GM21447 (cell line): ENCODE measurements at regions not wholly inside any gene's neighbourhood (a gene's known extent, or its start where the extent isn't known, plus 50 kb on each side); places are given as distances from the start of the nearest gene placed in this dataset.

Source experiments
- ATAC-seq: cut with Tn5 transposase; IDR thresholded peaks from one replicate; pipeline ENCODE4 v1.9.1; 2021; ENCODE audit not compliant: unreplicated experiment

DNA sequence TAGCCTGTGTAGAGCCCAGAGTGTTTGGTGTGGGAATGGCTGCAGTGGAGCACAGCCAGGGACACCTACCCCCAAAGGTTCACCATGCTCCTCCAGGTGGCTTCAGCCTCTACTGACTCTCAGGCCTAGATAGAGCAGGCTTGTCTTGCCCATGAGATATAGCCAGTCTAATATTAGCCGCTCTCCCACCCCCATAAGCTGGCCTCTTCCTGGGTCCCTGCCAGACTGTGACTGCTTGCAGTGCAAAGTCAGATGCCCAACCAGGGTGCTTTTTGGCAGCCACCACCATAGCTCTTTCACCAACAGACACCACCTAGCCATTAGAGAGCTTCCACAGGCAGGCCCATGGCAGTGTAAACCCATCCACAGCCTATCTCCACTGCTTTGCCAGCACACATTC lies 405.3 kb downstream of the MBD2 start:
- ATAC-seq, result no peak

DNA sequence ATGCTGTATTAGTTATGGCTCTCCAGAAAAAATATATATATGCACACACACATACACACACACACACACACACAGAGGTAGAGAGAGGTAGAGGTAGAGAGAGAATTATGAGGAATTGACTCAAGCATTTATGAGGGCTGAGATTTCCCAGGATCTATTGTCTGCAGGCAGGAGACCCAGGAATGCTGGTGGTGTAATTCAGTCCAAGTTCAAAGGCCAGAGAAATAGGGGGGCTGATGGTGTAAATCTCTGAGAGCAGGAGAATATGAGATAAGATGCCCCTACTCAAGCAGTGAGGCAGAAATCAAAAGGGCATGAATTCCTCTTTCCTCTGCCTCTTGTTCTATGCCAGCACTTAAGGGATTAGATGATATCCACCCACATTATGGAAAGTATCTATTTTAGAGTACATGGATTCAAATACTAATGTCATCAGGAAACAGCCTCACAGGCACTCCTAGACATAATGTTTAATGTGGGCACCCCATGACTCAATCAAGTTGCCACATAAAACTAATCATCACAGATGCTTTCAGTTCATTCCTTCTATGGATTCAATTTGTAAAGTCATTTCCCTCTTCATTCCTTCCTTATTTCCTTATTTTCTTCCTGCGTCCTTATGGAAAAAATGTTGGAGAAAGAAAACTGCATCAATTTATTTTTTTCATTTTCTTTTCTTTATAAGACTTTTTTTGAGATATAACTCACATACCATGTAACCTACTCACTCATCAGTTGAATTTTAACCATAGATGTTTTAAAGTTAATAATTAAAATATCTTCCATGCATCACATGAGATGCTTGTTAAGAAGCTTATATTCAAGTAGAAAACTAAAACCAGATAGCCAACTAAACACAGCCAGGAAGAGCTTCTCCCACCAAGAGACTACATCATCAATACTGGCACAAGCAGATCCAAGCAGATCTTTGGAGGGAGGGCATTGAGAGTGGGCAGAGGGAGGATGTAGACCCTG lies 406.2 kb downstream of the MBD2 start:
- no peak for ATAC-seq

DNA sequence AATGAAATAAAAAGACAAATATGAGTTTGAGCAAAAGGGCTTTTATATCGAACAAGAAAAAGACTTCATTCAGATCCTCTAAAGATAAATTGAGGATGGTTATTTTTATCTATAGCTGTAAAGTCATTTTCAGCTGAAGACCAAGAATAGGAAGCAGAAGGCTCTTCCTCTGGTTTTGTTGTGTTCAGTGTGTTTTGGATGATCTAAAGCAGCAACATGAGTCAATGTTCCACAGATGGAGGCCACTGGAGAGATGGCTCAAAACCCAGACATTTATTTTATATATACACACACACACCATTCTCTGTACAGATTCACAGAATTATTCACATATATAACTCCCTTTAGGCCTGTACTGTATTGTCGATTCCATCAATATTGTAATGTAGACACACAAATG lies 424.3 kb downstream of the MBD2 start:
- no peak for ATAC-seq

DNA sequence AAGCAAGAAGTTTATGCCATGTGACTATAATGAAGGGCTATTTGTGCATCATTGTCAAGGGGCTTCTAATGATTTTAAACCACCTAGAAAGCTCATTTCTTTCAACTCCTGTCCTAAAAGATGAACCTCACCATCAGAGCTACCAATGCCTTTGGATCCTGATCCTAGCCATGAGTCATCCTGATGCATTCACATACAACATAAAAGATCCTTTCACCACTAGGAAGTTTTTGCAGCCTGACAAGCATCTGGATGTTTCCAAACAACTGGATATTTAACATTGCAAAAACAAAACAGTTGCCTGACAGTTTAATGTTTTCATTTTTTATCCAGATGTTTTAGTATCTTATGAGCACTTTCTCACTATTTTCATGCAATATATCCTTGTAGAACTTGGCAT lies 425.3 kb downstream of the MBD2 start:
- ATAC-seq, result no peak

DNA sequence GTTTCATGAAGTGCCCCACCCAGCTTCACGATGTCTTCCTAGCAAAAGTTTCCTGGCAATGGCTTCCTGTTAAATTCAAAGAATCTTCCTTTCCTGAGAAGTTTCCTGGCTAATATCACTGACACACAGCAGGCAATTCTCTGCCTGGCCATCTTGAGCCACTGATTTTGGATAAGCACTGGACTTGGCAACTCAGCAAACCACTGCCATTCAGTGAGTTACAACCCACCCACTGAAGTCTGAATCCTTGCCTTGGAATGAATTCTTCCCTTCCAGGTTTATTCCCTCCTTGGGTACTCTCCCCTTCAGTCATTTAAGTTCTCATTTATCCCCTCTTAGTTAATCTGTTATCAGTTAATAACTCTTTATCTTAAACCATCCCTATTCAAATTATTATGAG lies 426.0 kb downstream of the MBD2 start:
- no peak for ATAC-seq

DNA sequence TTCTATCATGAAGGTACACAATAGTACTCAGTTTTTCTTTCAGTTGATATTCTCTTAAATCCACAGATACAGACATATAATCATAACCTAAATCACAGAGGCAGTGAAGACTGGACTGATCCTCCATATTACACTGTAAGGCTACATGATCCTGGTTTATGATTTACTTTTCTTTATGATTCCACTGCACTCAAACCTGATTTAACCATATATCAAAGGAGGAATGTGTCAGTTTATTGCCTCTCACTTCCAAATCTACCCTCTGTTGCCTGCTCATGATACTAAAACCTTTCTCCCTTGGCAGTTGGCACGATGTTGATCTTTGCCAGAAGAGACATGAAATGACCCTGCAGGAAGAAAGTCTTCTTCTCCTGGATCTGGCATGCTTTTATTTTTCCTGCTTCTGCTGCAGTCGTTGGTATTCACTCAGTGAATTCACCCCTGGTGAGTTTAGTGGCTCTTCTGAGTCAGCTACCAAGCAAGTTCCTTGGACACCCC lies 426.4 kb downstream of the MBD2 start:
- no peak for ATAC-seq

DNA sequence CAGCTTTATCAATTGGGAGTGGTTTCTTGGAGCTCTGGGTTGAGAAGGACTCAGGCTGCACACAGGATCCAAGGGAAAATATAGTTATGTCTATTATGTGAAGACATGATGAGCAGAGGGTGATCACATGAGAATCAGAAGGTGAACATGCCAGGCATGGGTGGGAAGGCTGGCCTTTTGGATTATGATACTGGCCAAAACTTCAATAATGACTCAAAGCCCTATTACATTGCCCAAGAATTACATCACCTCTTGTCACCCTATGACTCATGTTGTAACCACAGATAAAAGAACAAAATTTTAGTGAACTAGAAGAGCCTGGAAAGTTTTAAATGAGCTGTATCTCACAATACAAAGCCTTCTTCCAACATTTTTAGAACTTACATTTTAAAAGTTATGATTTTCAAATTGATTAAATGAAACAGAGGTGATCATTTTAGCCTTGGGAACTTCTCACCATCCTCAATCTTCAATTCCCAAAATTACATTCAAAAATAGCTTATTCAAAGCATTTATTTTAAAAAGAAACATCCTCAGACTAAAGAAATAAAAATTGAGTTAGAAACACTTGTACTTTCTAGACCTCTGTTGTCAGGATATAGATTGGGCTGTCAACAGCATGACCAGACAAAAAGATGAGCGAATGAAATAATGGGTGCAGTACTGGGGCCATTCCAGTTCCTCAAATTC lies 428.3 kb downstream of the MBD2 start:
- no peak for ATAC-seq

DNA sequence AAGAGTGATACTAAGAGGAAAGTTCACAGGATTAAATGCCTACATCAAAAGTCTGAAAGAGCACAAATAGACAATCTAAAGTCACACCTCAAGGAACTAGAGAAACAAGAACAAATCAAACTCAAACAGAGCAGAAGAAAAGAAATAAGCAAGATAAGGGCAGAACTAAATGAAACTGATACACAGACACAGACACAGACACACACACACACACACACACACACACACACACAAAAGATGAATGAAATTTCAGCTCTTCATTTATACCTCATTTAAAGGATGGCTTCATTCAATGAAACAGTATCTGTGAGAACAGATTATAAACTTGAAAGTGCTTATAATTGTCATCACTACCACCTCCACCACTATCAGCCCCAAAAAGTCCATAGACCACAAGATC lies 428.9 kb downstream of the MBD2 start:
- no peak for ATAC-seq

DNA sequence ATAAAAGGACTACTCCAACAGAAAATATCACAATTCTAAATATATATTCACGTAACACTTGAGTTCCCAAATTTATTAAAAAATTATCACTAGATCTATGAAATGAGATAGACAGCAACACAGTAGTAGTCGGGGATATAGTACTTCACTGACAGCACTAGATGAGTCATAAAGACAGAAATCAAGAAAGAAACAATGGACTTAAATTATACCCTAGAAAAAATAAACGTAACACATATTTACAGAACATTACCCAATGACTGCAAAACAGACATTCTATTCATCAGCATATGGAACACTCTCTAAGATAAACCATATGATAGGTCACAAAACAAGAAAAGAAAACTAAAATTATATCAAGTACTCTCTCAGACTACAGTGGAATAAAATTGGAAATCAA lies 429.4 kb downstream of the MBD2 start:
- ATAC-seq, result no peak

DNA sequence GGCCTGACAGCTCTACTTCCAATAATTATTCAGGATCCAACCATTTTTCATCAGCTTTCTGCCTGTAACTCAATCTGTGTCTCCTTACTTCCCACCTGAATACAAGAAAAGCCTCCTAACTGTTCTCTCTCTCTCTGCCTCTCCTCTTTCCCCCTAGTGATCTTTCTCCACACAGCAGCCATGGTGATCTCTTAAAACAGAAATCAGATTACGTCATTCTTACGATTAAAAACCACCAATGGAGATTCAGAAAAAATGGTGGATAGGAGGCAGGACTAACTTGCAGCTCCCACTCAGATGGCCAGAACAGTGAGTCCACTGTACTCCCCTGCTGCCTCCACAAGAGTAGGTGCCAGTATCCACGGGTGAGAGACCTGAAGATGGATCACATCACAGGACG lies 431.7 kb downstream of the MBD2 start:
- ATAC-seq, result no peak

DNA sequence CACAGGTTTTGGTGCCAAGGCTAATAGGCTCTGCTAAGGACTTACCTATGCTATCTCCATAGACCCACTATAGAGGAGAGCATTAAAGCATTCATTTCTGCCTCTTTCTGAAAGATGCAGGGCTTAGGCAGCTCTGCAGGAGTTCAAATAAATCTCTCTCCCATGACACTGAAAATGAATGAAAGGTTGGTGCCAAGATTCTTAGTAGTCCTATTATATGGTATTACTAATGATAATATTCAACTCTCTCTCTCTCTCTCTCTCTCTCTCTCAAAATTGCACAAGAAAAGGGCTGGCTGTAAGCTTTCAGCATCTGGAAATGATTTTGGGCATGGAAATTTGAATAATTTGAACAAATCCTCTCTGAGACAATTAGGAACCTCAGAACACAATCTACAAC lies 433.7 kb downstream of the MBD2 start:
- no peak for ATAC-seq

DNA sequence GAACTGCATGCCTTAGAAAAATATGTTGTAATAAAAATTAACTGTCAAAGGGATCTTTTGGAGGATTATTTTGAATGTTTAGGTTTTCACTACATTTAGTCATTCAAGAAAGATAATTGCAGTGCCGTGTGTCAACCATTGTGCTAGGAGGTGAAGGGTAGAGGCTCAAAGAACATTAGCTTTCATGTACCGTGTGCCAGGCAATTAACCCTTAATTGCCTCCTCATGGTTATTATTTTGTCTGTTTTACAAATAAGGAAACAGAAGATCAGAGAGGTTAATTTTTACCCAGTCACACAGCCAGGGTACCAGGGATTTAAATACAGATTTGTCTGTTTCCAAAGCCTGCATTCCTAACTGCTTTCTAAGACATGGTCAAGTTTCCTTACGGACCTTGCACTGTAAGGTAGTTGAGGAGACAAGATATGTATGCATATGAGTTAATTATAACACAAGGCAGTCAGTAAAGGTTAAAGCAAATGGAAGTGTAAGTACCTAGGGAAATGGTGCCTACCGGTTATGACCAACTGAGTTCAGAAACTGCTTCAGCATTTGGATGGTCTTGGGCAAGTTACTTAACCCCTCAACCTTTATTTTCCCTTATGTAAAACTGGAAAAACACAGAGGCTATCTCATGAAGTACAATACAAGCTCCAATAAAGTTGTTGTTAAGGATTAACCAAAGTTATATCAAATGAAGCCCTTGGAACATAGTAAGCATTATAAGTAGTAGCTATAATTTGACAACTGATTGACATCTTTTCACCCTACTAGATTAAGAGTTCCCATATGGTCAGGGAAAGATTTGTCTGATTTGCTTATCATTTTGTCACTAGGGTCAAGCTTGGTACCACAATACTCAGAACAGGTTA lies 434.9 kb downstream of the MBD2 start:
- no peak for ATAC-seq

DNA sequence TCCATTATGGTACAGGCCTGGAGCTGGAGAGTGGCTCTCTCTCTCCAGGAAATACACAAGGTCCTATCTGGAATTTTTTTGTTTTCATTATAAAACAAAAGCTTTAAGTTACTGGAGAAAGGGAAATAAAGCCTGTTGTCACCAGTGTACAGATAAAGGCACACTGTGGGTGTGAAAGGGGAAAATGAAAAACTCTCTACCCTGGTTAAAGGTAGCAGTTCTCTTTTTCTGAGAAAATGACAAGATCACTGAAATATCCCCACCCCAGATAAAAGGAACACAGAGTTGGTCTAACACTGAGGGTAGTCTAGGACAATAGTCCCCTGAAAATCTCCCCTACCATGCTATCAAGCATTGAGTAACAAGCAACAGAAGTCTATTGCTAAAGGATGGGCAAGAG lies 438.7 kb downstream of the MBD2 start:
- ATAC-seq, result no peak

DNA sequence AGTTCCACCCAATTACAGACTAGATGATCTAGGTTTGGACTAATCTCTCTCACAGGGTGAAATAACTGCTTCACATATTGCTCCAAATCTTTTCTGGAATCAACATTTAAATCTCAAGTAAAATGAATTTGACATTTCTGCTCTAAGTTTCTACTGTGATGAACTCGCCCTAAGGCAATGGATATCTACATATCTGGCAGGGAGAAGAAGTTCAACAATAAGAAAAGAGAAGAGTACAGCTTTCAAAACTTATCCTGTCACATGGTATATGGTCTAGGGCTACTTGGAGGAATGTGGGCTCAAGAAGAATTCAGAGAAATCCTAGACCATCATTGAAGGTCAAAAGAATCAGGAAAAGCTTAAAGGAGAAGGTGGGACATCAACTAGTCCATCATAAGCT lies 440.2 kb downstream of the MBD2 start:
- ATAC-seq, result no peak

DNA sequence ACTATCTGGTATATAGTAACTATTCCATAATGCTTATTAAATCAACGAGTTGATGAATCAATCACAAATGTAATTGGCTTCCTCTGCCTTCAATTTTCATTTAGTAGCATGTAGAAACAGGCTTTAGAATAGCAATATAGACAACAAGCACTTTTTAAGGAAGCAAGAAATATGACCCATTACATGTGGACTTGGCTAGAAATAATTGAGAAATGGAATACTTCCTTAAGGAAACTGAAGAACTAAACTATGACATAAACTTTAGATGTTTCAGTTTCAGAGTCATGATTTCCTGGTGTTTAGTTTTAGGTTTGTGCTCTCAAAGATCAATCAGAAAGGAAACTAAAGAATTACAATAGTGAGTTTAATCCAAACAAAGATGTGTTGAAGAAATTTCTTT lies 443.8 kb downstream of the MBD2 start:
- no peak for ATAC-seq

DNA sequence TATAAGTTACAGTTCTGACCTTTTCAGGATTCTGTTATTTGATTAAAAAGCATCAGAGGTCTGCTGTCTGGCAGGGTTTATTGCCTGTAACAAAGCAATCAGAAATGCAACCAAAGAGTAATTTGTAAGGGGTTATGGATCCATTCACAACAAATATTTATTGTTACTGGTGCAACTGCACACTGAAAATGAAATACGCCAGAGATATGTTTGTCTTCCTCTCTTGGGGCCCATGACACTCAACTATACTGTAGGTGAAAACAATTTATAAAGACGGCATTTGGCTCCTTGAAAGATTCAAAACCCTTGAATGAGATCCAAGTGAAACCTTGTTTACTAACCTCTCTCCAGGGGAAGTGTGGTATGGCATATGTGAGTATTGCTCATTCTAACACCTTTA lies 452.2 kb downstream of the MBD2 start:
- ATAC-seq, result no peak

DNA sequence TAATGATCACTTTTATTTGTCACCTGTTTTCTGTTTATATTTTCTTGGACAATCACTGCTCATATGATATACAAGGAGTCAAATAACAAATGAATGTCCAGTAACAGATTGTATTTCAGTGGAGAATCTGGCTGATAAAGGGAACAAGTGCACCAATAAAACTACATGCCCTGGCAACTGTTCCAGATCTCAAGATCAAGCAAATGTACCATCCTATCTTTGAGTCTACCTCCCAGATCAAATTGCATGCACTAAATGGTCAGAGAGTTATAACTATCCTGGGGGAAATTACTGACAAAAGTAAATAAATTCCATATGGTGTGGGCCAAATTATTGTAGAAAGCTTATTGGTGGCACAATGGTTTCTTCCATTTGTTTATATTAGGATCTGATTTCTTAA lies 452.8 kb downstream of the MBD2 start:
- ATAC-seq, result no peak

DNA sequence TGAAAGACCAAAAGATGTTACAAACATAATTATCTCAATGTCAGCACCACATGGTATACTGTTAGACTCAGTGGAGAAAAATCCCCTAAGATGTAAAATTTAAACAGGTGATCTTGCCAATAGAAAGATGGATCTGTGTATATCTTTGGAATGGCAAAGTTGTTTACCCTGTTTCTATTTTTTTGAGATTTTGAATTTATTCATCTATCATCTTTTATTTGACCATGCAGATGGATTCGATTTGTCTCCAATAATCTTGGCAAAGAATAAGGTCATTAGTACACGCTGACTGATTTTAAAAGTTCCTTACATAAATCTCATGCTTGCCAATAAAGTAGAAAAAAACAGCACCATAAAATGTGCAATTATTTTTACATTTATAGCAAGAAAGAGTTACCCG lies 459.3 kb downstream of the MBD2 start:
- ATAC-seq, result no peak

DNA sequence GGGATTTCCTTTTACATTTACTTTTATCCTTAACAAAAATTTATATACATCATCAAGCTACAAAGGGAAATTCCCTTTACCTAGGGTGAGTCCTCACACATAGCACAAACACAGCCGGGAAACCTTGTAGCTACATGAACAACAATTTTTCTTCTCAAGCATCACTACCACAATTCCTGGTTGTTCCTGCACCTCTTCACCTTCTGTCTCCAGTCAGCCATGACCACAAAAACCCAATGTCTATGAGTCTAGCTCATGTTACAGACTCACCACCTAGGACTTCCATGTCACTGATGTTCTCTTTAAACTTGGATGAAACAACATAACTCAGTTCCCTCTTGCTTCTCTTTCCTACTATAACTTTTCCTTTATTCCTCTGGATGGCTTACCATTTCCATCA lies 460.4 kb downstream of the MBD2 start:
- ATAC-seq, result no peak

DNA sequence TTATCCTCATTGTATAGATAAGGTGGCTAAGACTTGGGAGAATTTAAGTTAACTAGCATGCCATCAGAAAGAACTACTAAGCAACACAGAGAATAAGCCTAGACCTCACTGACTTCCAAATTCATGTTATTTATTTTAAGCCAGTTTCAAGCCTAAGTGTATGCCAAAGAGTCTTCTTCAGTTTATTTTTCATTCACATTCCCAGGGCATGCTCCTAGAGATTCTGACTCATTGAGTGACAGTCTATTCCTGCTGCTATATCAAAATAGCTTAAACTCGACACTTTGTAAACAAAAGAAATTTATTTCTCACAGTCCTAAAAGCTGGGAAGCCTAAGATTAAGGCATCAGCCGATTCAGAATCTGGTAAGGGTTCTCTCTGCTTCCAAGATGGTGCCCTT lies 467.1 kb downstream of the MBD2 start:
- ATAC-seq, result no peak

DNA sequence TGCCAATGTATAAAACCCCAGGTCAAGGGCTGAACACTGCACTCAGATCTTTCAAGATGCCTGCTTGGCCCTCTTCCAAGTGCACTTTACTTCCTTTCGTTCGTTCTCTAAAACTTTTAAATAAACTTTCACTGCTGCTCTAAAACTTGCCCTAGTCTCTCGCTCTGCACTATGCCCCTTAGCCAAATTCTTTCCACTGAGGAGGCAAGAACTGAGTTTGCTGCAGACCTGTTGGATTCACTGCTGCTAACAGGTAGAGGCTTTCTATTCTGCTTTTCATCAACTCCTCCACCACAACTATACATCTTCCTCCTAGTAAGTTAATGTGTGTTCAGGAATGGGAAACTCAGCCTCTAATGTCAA lies 467.9 kb downstream of the MBD2 start:
- no peak for ATAC-seq
